OCI-LY7 (cell line): ENCODE measurements at regions not wholly inside any gene's neighbourhood (a gene's known extent, or its start where the extent isn't known, plus 50 kb on each side); places are given as distances from the start of the nearest gene placed in this dataset.

Experiments
- BruUV-seq: library from RNA; stranded (reverse); fragments of 400-500 nt; replicated peaks from 2 replicates; lab custom pipeline; 2021; lab: Mats Ljungman, UMichigan
- CTCF ChIA-PET: fragments of 300-600 bp; sonication (Branson Sonifier 250); formaldehyde crosslinking; loops from one replicate; lab custom pipeline; 2022; ENCODE audit warnings: antibody characterized with exemption; ENCODE audit not compliant: unreplicated experiment; lab: Charles Lee
- POLR2A ChIA-PET: fragments of 300-600 bp; sonication (Branson Sonifier 250); formaldehyde crosslinking; loops from one replicate; lab custom pipeline; 2022; ENCODE audit warnings: antibody characterized with exemption; lab: Charles Lee
- DNase-seq: peaks from one replicate; pipeline ENCODE4 v3.0.0-alpha.2; 2015; ENCODE audit warnings: low spot score
- H2AFZ ChIP-seq: fragments of 200-600 bp; sonication (generic), shearing (Covaris generic); 2 replicates; pipeline ENCODE4 v1.6.1; 2014; ENCODE audit warnings: mild to moderate bottlenecking, antibody characterized with exemption, low read length, moderate library complexity
- H3K27ac ChIP-seq: fragments of 200-600 bp; sonication (generic); 2 replicates; pipeline ENCODE4 v1.5.1; 2014; ENCODE audit warnings: mixed run types, low read depth, mild to moderate bottlenecking, moderate library complexity, low read length, inconsistent platforms; ENCODE audit not compliant: poor library complexity, severe bottlenecking
- H3K36me3 ChIP-seq: fragments of 200-600 bp; sonication (generic); 2 replicates; pipeline ENCODE4 v1.6.1; 2014; ENCODE audit warnings: mild to moderate bottlenecking, antibody characterized with exemption, low read length, moderate library complexity, mixed read lengths; ENCODE audit not compliant: insufficient read depth
- H3K4me1 ChIP-seq: fragments of 200-600 bp; sonication (generic); 2 replicates; pipeline ENCODE4 v1.5.1; 2014; ENCODE audit warnings: mild to moderate bottlenecking, low read length; ENCODE audit not compliant: insufficient read depth, poor library complexity, severe bottlenecking
- H3K4me2 ChIP-seq: fragments of 200-600 bp; sonication (generic); 2 replicates; pipeline ENCODE4 v1.6.1; 2014; ENCODE audit warnings: mild to moderate bottlenecking, low read length
- H3K4me3 ChIP-seq: fragments of 200-600 bp; sonication (generic); 2 replicates; pipeline ENCODE4 v1.5.1; 2014; ENCODE audit warnings: mild to moderate bottlenecking, low read depth, low read length; ENCODE audit not compliant: poor library complexity, severe bottlenecking
- H3K79me2 ChIP-seq: fragments of 200-600 bp; sonication (generic); 2 replicates; pipeline ENCODE4 v1.6.1; 2016; ENCODE audit warnings: low read depth, mild to moderate bottlenecking, low read length, moderate library complexity, mixed read lengths; ENCODE audit not compliant: insufficient read depth
- H3K9me2 ChIP-seq: fragments of 200-600 bp; sonication (generic); 2 replicates; pipeline ENCODE4 v1.6.1; 2016; ENCODE audit warnings: mild to moderate bottlenecking, low read length, mixed read lengths; ENCODE audit not compliant: insufficient read depth
- H3K9me3 ChIP-seq: fragments of 200-600 bp; sonication (generic); 2 replicates; pipeline ENCODE4 v1.6.1; 2014; ENCODE audit warnings: mild to moderate bottlenecking, mixed run types, low read length, mixed read lengths
- H4K20me1 ChIP-seq: fragments of 200-600 bp; sonication (generic); 2 replicates; pipeline ENCODE4 v1.6.1; 2014; ENCODE audit warnings: mild to moderate bottlenecking, antibody characterized with exemption, low read length, moderate library complexity, mixed read lengths; ENCODE audit not compliant: insufficient read depth
- CTCF ChIP-seq: fragments of 200-600 bp; sonication (generic); conservative IDR thresholded peaks from 2 replicates; pipeline ENCODE4 v1.5.1; 2014; ENCODE audit warnings: mild to moderate bottlenecking, antibody characterized with exemption, low read length, moderate library complexity, mixed read lengths
- EZH2phosphoT487 ChIP-seq: fragments of 200-600 bp; sonication (generic); IDR thresholded peaks from 2 replicates; pipeline ENCODE4 v1.6.1; 2018; ENCODE audit warnings: low read depth, borderline replicate concordance, mild to moderate bottlenecking, mixed run types, antibody characterized with exemption, low read length, moderate library complexity, mixed read lengths
- intact Hi-C: fragments of 100-400 bp; cut with micrococcal nuclease; formaldehyde crosslinking; loops from one replicate; pipeline ENCODE4 v1.10.0; 2022; ENCODE audit not compliant: unreplicated experiment

- no TSS peak for BruUV-seq
- DNase-seq: no peak
- H3K4me2 ChIP-seq: no peak overlapping the region
- H3K27ac ChIP-seq: no peak overlapping the region
- intact Hi-C loops: no loop called here
- H3K4me1 ChIP-seq: no peaks in the 10 kb centered on the region
- no peak overlapping the region for H2AFZ ChIP-seq
- ChIA-PET CTCF (no interaction called here), POLR2A (no interaction called here)
- no peak overlapping the region for H3K4me3 ChIP-seq
- H3K9me2 ChIP-seq: no peaks in the 10 kb centered on the region
- H3K79me2 ChIP-seq: no peaks in the 10 kb centered on the region
- H3K9me3 ChIP-seq: no peaks in the 10 kb centered on the region
- TF ChIP-seq EZH2phosphoT487 (no peak), CTCF (no peak)
- no peaks in the 10 kb centered on the region for H3K36me3 ChIP-seq
- H4K20me1 ChIP-seq: no peaks in the 10 kb centered on the region
These were observed 177.0 kb upstream of the PPP1R26 start for GRCh38 chr9:135302329-135303279.

GRCh38 chr9:135303280-135303647, 176.3 kb upstream of the PPP1R26 start:
- H3K9me3 ChIP-seq: no peaks in the 10 kb centered on the region
- CTCF ChIA-PET: no interaction called here

More at GRCh38 chr9:135303280-135303647, 176.3 kb upstream of the PPP1R26 start:
- no peaks in the 10 kb centered on the region for H3K9me2 ChIP-seq
- POLR2A ChIA-PET: no interaction called here
- no peak overlapping the region for H3K4me2 ChIP-seq
- no peaks in the 10 kb centered on the region for H3K4me1 ChIP-seq
- no TSS peak for BruUV-seq
- no peaks in the 10 kb centered on the region for H3K79me2 ChIP-seq
- no peak overlapping the region for H2AFZ ChIP-seq
- no peak for DNase-seq
- TF ChIP-seq CTCF: no peak
- TF ChIP-seq EZH2phosphoT487: no peak
- H4K20me1 ChIP-seq: no peaks in the 10 kb centered on the region
- no peaks in the 10 kb centered on the region for H3K36me3 ChIP-seq
- intact Hi-C loops: no loop called here
- H3K4me3 ChIP-seq: no peak overlapping the region
- H3K27ac ChIP-seq: no peak overlapping the region
